ENCODE measurements at regions not wholly inside any gene's neighbourhood (a gene's known extent, or its start where the extent isn't known, plus 50 kb on each side); places are given as distances from the start of the nearest gene placed in this dataset.

DNA sequence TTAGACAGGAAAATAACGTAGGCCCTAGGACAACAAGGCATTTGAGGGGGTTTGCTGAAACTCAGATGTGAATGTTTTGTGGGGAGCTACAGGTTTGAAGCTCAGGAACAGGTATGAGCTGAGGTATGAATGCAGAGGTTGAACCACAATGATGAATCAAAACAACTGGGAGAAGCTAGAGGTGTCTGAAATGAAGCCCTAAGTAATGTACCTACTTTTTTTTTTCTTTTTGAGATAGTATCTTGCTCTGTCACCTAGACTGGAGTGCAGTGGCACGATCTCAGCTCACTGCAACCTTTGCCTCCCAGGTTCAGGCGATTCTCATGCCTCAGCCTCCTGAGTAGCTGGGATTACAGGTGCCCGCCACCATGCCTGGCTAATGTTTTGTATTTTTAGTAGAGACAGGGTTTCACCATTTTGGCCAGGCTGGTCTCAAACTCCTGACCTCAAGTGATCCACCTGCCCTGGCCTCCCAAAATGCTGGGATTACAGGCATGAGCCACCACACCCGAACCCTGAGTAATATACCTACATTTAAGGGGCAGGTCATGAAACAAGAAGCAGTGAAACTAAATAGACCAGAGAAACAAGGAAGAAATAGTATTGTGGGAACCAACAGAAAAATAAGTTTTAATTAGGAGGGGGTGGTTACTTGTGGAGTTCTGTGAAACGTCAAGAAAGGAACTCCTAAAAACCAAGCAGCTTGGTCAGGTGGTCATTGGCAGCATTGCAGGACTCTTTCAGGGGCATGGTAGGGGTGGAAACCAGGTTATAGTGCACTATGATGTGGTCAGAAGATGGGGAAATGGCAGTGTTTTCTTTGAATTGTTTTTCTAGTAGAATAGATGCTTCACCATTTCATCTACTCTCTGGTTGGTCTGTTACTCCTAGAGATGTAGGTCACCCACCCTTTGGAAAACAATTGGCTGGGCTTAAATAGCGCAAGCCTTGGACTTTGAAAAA lies 138.1 kb downstream of the CD164 start:
- H3K4me3 ChIP-seq (ENCODE audit: low read length), result no peak overlapping the region
- TF ChIP-seq, protein P1, sequence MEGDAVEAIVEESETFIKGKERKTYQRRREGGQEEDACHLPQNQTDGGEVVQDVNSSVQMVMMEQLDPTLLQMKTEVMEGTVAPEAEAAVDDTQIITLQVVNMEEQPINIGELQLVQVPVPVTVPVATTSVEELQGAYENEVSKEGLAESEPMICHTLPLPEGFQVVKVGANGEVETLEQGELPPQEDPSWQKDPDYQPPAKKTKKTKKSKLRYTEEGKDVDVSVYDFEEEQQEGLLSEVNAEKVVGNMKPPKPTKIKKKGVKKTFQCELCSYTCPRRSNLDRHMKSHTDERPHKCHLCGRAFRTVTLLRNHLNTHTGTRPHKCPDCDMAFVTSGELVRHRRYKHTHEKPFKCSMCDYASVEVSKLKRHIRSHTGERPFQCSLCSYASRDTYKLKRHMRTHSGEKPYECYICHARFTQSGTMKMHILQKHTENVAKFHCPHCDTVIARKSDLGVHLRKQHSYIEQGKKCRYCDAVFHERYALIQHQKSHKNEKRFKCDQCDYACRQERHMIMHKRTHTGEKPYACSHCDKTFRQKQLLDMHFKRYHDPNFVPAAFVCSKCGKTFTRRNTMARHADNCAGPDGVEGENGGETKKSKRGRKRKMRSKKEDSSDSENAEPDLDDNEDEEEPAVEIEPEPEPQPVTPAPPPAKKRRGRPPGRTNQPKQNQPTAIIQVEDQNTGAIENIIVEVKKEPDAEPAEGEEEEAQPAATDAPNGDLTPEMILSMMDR (IDR thresholded peaks at IDR 0.05; ENCODE audit: insufficient read depth, low read depth, low read length, missing control alignments), result no peak
- DNase-seq (ENCODE audit: low read depth), result no peak

DNA sequence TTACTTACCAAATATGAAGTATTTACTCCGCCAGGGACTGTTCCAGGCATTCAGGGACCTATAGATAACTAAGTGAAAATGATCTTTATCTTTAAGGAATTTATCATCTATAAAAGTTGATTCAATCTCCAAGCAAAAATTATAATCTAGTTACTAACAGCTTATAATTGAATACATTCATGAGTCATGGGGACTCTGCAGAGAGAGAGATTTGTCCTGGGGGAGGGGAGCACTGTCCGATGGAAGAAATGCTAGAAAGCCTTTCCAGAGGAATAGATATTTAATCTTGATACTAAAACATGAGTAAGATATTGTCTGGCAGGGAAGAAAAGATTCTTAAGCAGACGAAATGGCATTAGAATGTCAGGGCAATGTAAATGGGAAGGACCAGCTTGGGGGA lies 139.3 kb downstream of the CD164 start:
- TF ChIP-seq, protein P1 (IDR thresholded peaks at IDR 0.05; ENCODE audit: insufficient read depth, low read depth, low read length, missing control alignments), result no peak
- no peak for DNase-seq (ENCODE audit: low read depth)
- H3K4me3 ChIP-seq (ENCODE audit: low read length), result no peak overlapping the region

DNA sequence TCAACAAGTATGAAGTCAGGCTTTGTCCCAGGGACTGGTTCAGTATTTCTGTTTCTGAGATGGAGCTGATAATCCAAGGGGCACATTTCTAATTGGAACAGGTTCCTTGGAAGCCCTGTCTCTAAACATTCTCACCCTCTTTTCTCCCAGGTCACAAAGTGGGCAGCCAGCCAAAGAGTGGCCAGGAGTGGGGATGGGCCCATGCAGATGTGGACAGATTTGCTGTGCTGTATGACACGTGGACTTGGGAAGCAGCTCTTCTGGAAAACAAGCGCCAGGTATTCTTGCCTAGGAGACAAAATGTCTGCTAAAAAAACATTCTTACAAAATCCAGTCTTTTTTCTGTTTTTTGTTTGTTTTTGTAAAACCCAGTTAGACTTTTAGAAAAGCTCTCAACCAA lies 140.2 kb downstream of the CD164 start:
- no peak overlapping the region for H3K4me3 ChIP-seq (ENCODE audit: low read length)
- no peak for DNase-seq (ENCODE audit: low read depth)
- TF ChIP-seq, protein P1 (IDR thresholded peaks at IDR 0.05; ENCODE audit: insufficient read depth, low read depth, low read length, missing control alignments), result no peak

DNA sequence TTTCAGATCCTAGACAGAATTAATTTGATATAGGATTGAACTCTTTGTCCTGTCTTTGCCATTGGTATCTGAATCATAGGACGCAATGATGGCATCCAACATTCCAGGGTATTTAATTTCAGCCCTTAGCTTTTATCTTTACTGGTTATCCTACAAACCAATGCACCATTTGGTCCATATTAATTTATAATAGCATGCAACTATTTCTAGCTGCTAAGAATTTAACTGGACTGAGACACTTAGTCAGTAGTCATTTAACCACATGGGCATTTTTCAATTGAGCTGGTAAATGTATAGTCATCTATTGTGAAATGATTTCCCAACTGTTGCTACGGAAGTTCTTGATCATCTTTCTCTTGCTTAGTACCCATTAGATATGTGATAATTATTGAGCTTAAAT lies 141.1 kb downstream of the CD164 start:
- no peak overlapping the region for H3K4me3 ChIP-seq (ENCODE audit: low read length)
- peak; percentile 86 for DNase-seq (ENCODE audit: low read depth)
- TF ChIP-seq, protein P1 (IDR thresholded peaks at IDR 0.05; ENCODE audit: insufficient read depth, low read depth, low read length, missing control alignments), result no peak

DNA sequence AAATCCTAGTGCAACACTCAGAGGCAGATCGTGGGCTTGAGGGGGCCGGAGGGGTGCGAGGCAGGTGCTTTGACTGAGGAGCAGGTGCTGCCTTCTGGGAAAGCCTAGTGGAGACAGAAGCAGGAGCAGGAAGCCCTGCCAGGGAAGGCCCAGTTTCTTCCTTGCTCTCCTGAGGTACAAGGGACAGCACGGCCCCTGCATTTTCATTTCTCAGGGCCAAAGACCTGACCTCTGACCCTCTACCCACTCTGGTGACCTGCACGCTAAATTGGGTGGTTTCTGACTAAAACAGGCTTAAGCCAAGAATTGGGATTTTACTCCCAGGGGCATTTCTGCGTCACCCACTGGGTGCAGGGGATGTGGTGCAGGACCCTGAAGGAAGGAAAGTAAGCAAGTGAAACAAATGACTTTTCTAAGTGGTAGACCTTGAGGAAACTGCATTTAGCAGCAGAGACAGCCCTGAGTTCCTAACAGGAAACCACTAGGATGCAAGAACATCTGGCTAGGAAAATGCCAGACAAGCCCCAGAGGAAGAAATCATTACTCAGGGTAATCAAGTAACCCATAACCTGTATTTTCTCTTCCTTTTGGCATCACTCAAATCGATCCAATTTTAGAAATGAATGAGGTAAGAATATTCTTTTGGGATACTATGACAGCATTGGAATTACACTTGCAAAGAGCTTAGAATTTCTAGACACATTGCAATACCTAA lies 141.7 kb downstream of the CD164 start:
- no peak for DNase-seq (ENCODE audit: low read depth)
- H3K4me3 ChIP-seq (ENCODE audit: low read length), result no peak overlapping the region
- TF ChIP-seq, protein P1 (IDR thresholded peaks at IDR 0.05; ENCODE audit: insufficient read depth, low read depth, low read length, missing control alignments), result no peak

DNA sequence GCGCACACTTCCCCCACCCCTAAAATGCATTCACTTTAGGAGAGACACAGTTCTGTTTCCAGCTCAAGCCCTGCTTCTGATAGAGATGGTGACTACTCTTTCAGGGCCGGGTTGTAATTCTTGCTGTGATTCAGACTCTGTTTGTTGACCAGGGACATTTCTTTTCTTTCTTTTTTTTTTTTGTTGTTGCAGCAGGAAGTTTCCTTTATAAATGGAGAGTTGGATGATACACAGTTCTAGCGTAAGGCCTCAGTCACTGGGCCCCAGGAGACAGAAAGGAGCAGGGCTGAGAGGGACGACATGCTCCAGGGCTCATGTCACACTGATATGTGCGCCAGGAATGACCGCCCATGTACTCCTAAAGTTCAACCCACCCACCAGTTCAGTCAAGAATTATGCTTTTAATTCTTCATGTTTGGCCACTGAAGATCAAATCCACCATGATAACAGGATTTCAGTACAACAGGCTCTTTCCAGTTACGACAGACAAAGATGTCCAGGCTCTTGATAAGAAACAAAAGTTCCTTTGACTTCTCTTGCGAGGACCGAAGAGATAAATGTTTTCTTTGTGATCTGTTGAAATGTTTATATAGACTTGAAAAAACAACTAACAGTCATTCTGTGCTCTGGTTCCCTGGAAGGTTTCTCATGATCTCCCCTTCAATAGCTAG lies 142.5 kb downstream of the CD164 start:
- DNase-seq (ENCODE audit: low read depth), result peak; percentile 9
- TF ChIP-seq, protein P1 (IDR thresholded peaks at IDR 0.05; ENCODE audit: insufficient read depth, low read depth, low read length, missing control alignments), result no peak

More for the DNA sequence above, 142.5 kb downstream of the CD164 start:
- no peak overlapping the region for H3K4me3 ChIP-seq (ENCODE audit: low read length)

Measured in epithelial cell of esophagus (primary cell).